ENCODE measurements at regions not wholly inside any gene's neighbourhood (a gene's known extent, or its start where the extent isn't known, plus 50 kb on each side); places are given as distances from the start of the nearest gene placed in this dataset.

- 8 to 100% (median 91%) methylated on average over 1 to 7 of the region's 7 CpGs; no CpG with 5 or more reads in 2 of the 10 experiments for whole genome bisulfite sequencing, 10 experiments
- ATAC-seq (replicated peaks in 6 of 8): no peak
Measured at GRCh38 chr2:82524826-82525225, 1934.3 kb downstream of the SUCLG1 start.

GRCh38 chr2:82511894-82512293 is 1947.2 kb downstream of the SUCLG1 start:
- Histone ChIP-seq H3K4me3 (no peak overlapping the region), H3K27ac (no peak overlapping the region), H3K4me1 (replicated peaks in 1 of 2) (no peaks in the 10 kb centered on the region)
- in situ Hi-C loops (cut with MboI; ENCODE audit: low pct_unique_long_range_greater_than_20kb in 2 of 9, low sequenced_read_pairs in 9 of 9, unreplicated experiment in 9 of 9): no loop called here
- peak in 1 of 8 experiments; percentile 20 for ATAC-seq (replicated peaks in 6 of 8)
- 8 to 100% (median 100%) methylated on average over 1 of the region's 1 CpG; no CpG with 5 or more reads in 4 of the 10 experiments for WGBS, 10 experiments

More at GRCh38 chr2:82524826-82525225, 1934.3 kb downstream of the SUCLG1 start:
- H3K4me3 ChIP-seq: no peak overlapping the region
- in situ Hi-C loops (cut with MboI; ENCODE audit: low pct_unique_long_range_greater_than_20kb in 2 of 9, low sequenced_read_pairs in 9 of 9, unreplicated experiment in 9 of 9): no loop called here
- H3K4me1 ChIP-seq (replicated peaks in 1 of 2): no peaks in the 10 kb centered on the region
- H3K27ac ChIP-seq: no peak overlapping the region

GRCh38 chr2:82508702-82509101 is 1950.4 kb downstream of the SUCLG1 start:
- no peak overlapping the region for H3K27ac ChIP-seq
- ATAC-seq (replicated peaks in 6 of 8): no peak
- in situ Hi-C loops (cut with MboI; ENCODE audit: low pct_unique_long_range_greater_than_20kb in 2 of 9, low sequenced_read_pairs in 9 of 9, unreplicated experiment in 9 of 9): no loop called here
- no peaks in the 10 kb centered on the region for H3K4me1 ChIP-seq (replicated peaks in 1 of 2)
- 40 to 92% (median 80%) methylated on average over 1 to 2 of the region's 2 CpGs; no CpG with 5 or more reads in 7 of the 10 experiments for WGBS, 10 experiments
- H3K4me3 ChIP-seq: no peak overlapping the region

- Histone ChIP-seq H3K4me1 (replicated peaks in 1 of 2) (no peaks in the 10 kb centered on the region), H3K4me3 (no peak overlapping the region), H3K27ac (no peak overlapping the region)
- in situ Hi-C loops (cut with MboI; ENCODE audit: low pct_unique_long_range_greater_than_20kb in 2 of 9, low sequenced_read_pairs in 9 of 9, unreplicated experiment in 9 of 9): no loop called here
- ATAC-seq (replicated peaks in 6 of 8): no peak
- 100% methylated on average over 1 to 2 of the region's 11 CpGs; no CpG with 5 or more reads in 8 of the 10 experiments for WGBS, 10 experiments
Measured at GRCh38 chr2:82507657-82508056, 1951.4 kb downstream of the SUCLG1 start.

- Histone ChIP-seq H3K4me1 (replicated peaks in 1 of 2) (no peaks in the 10 kb centered on the region), H3K4me3 (no peak overlapping the region), H3K27ac (no peak overlapping the region)
- no peak for ATAC-seq (replicated peaks in 6 of 8)
- in situ Hi-C loops (cut with MboI; ENCODE audit: low pct_unique_long_range_greater_than_20kb in 2 of 9, low sequenced_read_pairs in 9 of 9, unreplicated experiment in 9 of 9): no loop called here
- 0 to 100% (median 58%) methylated on average over 1 to 4 of the region's 4 CpGs for WGBS, 10 experiments
Measured at GRCh38 chr2:82501217-82501616, 1957.9 kb downstream of the SUCLG1 start.

GRCh38 chr2:82498777-82499443 is 1960.2 kb downstream of the SUCLG1 start:
- in situ Hi-C loops (cut with MboI; ENCODE audit: low pct_unique_long_range_greater_than_20kb in 2 of 9, low sequenced_read_pairs in 9 of 9, unreplicated experiment in 9 of 9): no loop called here
- ATAC-seq (replicated peaks in 6 of 8): no peak
- Histone ChIP-seq H3K27ac (no peak overlapping the region), H3K4me1 (replicated peaks in 1 of 2) (no peaks in the 10 kb centered on the region), H3K4me3 (no peak overlapping the region)
- WGBS, 10 experiments: 0 to 100% (median 89%) methylated on average over 1 to 5 of the region's 6 CpGs; no CpG with 5 or more reads in 1 of the 10 experiments

- H3K4me3 ChIP-seq: no peak overlapping the region
- 0 to 94% (median 55%) methylated on average over 2 to 5 of the region's 5 CpGs for WGBS, 10 experiments
- no peak overlapping the region for H3K27ac ChIP-seq
- in situ Hi-C loops (cut with MboI; ENCODE audit: low pct_unique_long_range_greater_than_20kb in 2 of 9, low sequenced_read_pairs in 9 of 9, unreplicated experiment in 9 of 9): no loop called here
- no peaks in the 10 kb centered on the region for H3K4me1 ChIP-seq (replicated peaks in 1 of 2)
- ATAC-seq (replicated peaks in 6 of 8): peak in 2 of 8 experiments; percentile 22 to 42
Measured at GRCh38 chr2:82494739-82495138, 1964.3 kb downstream of the SUCLG1 start.

GRCh38 chr2:82491591-82491990 is 1967.5 kb downstream of the SUCLG1 start:
- WGBS, 10 experiments: 0 to 100% (median 75%) methylated on average over 1 of the region's 1 CpG; no CpG with 5 or more reads in 1 of the 10 experiments

GRCh38 chr2:82487354-82487753 is 1971.7 kb downstream of the SUCLG1 start:
- Histone ChIP-seq H3K4me3 (no peak overlapping the region), H3K27ac (no peak overlapping the region), H3K4me1 (replicated peaks in 1 of 2) (no peaks in the 10 kb centered on the region)
- in situ Hi-C loops (cut with MboI; ENCODE audit: low pct_unique_long_range_greater_than_20kb in 2 of 9, low sequenced_read_pairs in 9 of 9, unreplicated experiment in 9 of 9): no loop called here
- 28 to 100% (median 70%) methylated on average over 1 to 3 of the region's 3 CpGs; no CpG with 5 or more reads in 2 of the 10 experiments for WGBS, 10 experiments
- ATAC-seq (replicated peaks in 6 of 8): no peak

More at GRCh38 chr2:82491591-82491990, 1967.5 kb downstream of the SUCLG1 start:
- Histone ChIP-seq H3K4me3 (no peak overlapping the region), H3K27ac (no peak overlapping the region), H3K4me1 (replicated peaks in 1 of 2) (no peaks in the 10 kb centered on the region)
- in situ Hi-C loops (cut with MboI; ENCODE audit: low pct_unique_long_range_greater_than_20kb in 2 of 9, low sequenced_read_pairs in 9 of 9, unreplicated experiment in 9 of 9): no loop called here
- ATAC-seq (replicated peaks in 6 of 8): no peak

- Histone ChIP-seq H3K27ac (no peak overlapping the region), H3K4me3 (no peak overlapping the region), H3K4me1 (replicated peaks in 1 of 2) (no peaks in the 10 kb centered on the region)
- 0 to 88% (median 77%) methylated on average over 1 to 2 of the region's 2 CpGs; no CpG with 5 or more reads in 1 of the 10 experiments for WGBS, 10 experiments
- peak in 4 of 8 experiments; percentile 32 to 59 (median 42) for ATAC-seq (replicated peaks in 6 of 8)
- in situ Hi-C loops (cut with MboI; ENCODE audit: low pct_unique_long_range_greater_than_20kb in 2 of 9, low sequenced_read_pairs in 9 of 9, unreplicated experiment in 9 of 9): no loop called here
Measured at GRCh38 chr2:82485701-82486100, 1973.4 kb downstream of the SUCLG1 start.

- H3K27ac ChIP-seq: no peak overlapping the region
- ATAC-seq (replicated peaks in 6 of 8): no peak
- WGBS, 10 experiments: 15 to 100% (median 79%) methylated on average over 1 to 2 of the region's 2 CpGs; no CpG with 5 or more reads in 1 of the 10 experiments
- in situ Hi-C loops (cut with MboI; ENCODE audit: low pct_unique_long_range_greater_than_20kb in 2 of 9, low sequenced_read_pairs in 9 of 9, unreplicated experiment in 9 of 9): no loop called here
- H3K4me3 ChIP-seq: no peak overlapping the region
- H3K4me1 ChIP-seq (replicated peaks in 1 of 2): no peaks in the 10 kb centered on the region
Measured at GRCh38 chr2:82481207-82481606, 1977.9 kb downstream of the SUCLG1 start.

GRCh38 chr2:82478641-82479040 is 1980.4 kb downstream of the SUCLG1 start:
- no peak overlapping the region for H3K27ac ChIP-seq
- no peak overlapping the region for H3K4me3 ChIP-seq
- ATAC-seq (replicated peaks in 6 of 8): no peak
- in situ Hi-C loops (cut with MboI; ENCODE audit: low pct_unique_long_range_greater_than_20kb in 2 of 9, low sequenced_read_pairs in 9 of 9, unreplicated experiment in 9 of 9): no loop called here
- 0 to 100% (median 75%) methylated on average over 1 to 2 of the region's 2 CpGs; no CpG with 5 or more reads in 1 of the 10 experiments for WGBS, 10 experiments
- H3K4me1 ChIP-seq (replicated peaks in 1 of 2): no peaks in the 10 kb centered on the region

GRCh38 chr2:82476094-82476493 is 1983.0 kb downstream of the SUCLG1 start:
- Histone ChIP-seq H3K4me3 (no peak overlapping the region), H3K27ac (no peak overlapping the region), H3K4me1 (replicated peaks in 1 of 2) (no peaks in the 10 kb centered on the region)
- no peak for ATAC-seq (replicated peaks in 6 of 8)
- 0 to 80% (median 60%) methylated on average over 1 of the region's 1 CpG; no CpG with 5 or more reads in 1 of the 10 experiments for WGBS, 10 experiments
- in situ Hi-C loops (cut with MboI; ENCODE audit: low pct_unique_long_range_greater_than_20kb in 2 of 9, low sequenced_read_pairs in 9 of 9, unreplicated experiment in 9 of 9): no loop called here

- Histone ChIP-seq H3K4me1 (replicated peaks in 1 of 2) (no peaks in the 10 kb centered on the region), H3K27ac (no peak overlapping the region), H3K4me3 (no peak overlapping the region)
- WGBS, 10 experiments: 0 to 100% (median 79%) methylated on average over 1 to 2 of the region's 2 CpGs
- in situ Hi-C loops (cut with MboI; ENCODE audit: low pct_unique_long_range_greater_than_20kb in 2 of 9, low sequenced_read_pairs in 9 of 9, unreplicated experiment in 9 of 9): no loop called here
- ATAC-seq (replicated peaks in 6 of 8): no peak
Measured at GRCh38 chr2:82428251-82428650, 2030.8 kb downstream of the SUCLG1 start.

Measured in motor neuron (in vitro differentiated cells).